KMS-11 (cell line): ENCODE measurements at regions not wholly inside any gene's neighbourhood (a gene's known extent, or its start where the extent isn't known, plus 50 kb on each side); places are given as distances from the start of the nearest gene placed in this dataset.

ENCODE experiments used
- H2AFZ ChIP-seq: fragments of 200-600 bp; sonication (generic); 2 replicates; pipeline ENCODE4 v1.6.1; 2016; ENCODE audit warnings: antibody characterized with exemption, mixed run types, low read depth
- H3K27ac ChIP-seq: fragments of 200-600 bp; sonication (generic); 2 replicates; pipeline ENCODE4 v1.6.1; 2016; ENCODE audit warnings: mild to moderate bottlenecking, mixed run types
- H3K27me3 ChIP-seq: fragments of 200-600 bp; sonication (generic); 2 replicates; pipeline ENCODE4 v1.6.1; 2017; ENCODE audit warnings: mild to moderate bottlenecking, low read depth, mixed run types, moderate library complexity; ENCODE audit not compliant: insufficient read depth
- H3K36me3 ChIP-seq: fragments of 200-600 bp; sonication (generic); 2 replicates; pipeline ENCODE4 v1.6.1; 2017; ENCODE audit warnings: mild to moderate bottlenecking, mixed run types; ENCODE audit not compliant: insufficient read depth
- H3K4me1 ChIP-seq: fragments of 200-600 bp; sonication (generic); 2 replicates; pipeline ENCODE4 v1.6.1; 2016; ENCODE audit warnings: mild to moderate bottlenecking, low read depth, mixed run types; ENCODE audit not compliant: poor library complexity, severe bottlenecking
- H3K4me2 ChIP-seq: fragments of 200-600 bp; sonication (generic); 2 replicates; pipeline ENCODE4 v1.7.0; 2016; ENCODE audit warnings: mild to moderate bottlenecking, mixed run types
- H3K4me3 ChIP-seq: fragments of 200-600 bp; sonication (generic); IDR thresholded peaks from 2 replicates; pipeline ENCODE4 v1.6.1; 2017; ENCODE audit warnings: low read depth, low read length, mixed read lengths; ENCODE audit not compliant: insufficient read depth
- H3K79me2 ChIP-seq: fragments of 200-600 bp; sonication (generic); 2 replicates; pipeline ENCODE4 v1.6.1; 2016; ENCODE audit warnings: low read depth, mixed run types; ENCODE audit not compliant: insufficient read depth
- H3K9ac ChIP-seq: fragments of 200-600 bp; sonication (generic); 2 replicates; pipeline ENCODE4 v1.6.1; 2016; ENCODE audit warnings: mild to moderate bottlenecking, mixed run types
- H4K20me1 ChIP-seq: fragments of 200-600 bp; sonication (generic); 2 replicates; pipeline ENCODE4 v1.6.1; 2016; ENCODE audit warnings: mild to moderate bottlenecking, mixed run types; ENCODE audit not compliant: insufficient read depth
- CTCF ChIP-seq: fragments of 200-600 bp; sonication (generic); conservative IDR thresholded peaks from 2 replicates; pipeline ENCODE4 v1.6.1; 2017; ENCODE audit warnings: low read depth, mild to moderate bottlenecking, antibody characterized with exemption, low read length, moderate library complexity, mixed read lengths

GRCh38 chr2:228556717-228557116 lies 375.2 kb upstream of the SPHKAP start:
- H3K4me1 ChIP-seq, result no peaks in the 10 kb centered on the region
- no peak overlapping the region for H3K27ac ChIP-seq
- TF ChIP-seq CTCF, result no peak
- no peaks in the 10 kb centered on the region for H4K20me1 ChIP-seq
- H3K27me3 ChIP-seq, result no peaks in the 10 kb centered on the region
- H2AFZ ChIP-seq, result no peak overlapping the region
- no peak overlapping the region for H3K9ac ChIP-seq
- no peak overlapping the region for H3K4me2 ChIP-seq
- no peaks in the 10 kb centered on the region for H3K36me3 ChIP-seq
- no peaks in the 10 kb centered on the region for H3K79me2 ChIP-seq
- H3K4me3 ChIP-seq, result no peak overlapping the region

DNA sequence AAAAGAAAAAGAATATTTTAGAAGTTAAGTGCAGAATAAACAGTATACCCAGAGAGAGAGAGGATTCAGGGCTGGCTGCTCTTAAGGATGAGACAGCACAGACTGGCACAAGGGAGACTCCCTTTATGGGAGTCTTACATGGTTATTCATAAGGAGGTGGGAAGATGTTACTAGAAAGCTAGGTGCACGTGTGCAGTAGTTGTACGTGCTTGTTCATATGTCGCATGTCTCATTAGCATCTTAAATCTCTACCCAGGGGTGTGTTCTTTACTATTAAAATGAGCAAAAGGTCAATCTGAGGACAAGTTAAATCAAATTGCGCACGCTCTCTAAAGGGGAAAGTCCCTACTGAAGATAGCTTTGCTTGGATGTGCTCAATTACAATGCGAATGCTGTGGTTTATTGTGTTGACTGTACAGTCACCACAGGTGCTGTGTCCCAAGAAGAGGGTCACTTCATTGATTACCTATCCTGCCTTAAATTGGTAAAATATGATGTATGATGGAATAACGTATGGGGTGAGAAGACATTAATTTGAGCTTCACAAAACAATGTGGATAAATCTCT lies 368.0 kb upstream of the SPHKAP start:
- no peaks in the 10 kb centered on the region for H4K20me1 ChIP-seq
- H3K79me2 ChIP-seq, result no peaks in the 10 kb centered on the region
- no peak for TF ChIP-seq CTCF
- H3K4me1 ChIP-seq, result no peaks in the 10 kb centered on the region
- H3K9ac ChIP-seq, result no peak overlapping the region
- no peaks in the 10 kb centered on the region for H3K36me3 ChIP-seq
- no peaks in the 10 kb centered on the region for H3K27me3 ChIP-seq
- H3K27ac ChIP-seq, result no peak overlapping the region
- H3K4me2 ChIP-seq, result no peak overlapping the region
- no peak overlapping the region for H3K4me3 ChIP-seq
- H2AFZ ChIP-seq, result no peak overlapping the region

DNA sequence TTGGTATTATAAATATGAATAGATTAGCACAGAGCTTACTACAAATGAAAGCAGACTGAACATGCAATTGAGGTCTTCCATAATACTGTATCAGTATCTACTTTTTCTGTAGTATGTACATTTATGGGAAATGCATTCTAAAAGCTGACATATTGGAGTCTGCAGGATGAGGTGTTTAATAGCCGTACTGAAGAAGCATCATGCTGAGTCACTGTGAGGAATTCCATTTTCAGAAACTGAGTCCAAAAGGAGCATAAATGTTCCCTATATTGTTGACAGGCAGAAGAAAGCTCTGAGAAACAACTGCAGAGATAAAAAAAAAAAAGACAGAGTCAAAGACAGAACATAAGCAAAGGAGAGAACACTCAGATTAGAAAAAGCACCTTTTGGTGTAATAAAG lies 366.7 kb upstream of the SPHKAP start:
- Histone ChIP-seq H3K4me1 (no peaks in the 10 kb centered on the region), H3K9ac (no peak overlapping the region), H3K4me2 (no peak overlapping the region), H3K36me3 (no peaks in the 10 kb centered on the region), H4K20me1 (no peaks in the 10 kb centered on the region), H3K27ac (no peak overlapping the region), H3K79me2 (no peaks in the 10 kb centered on the region), H2AFZ (no peak overlapping the region), H3K27me3 (no peaks in the 10 kb centered on the region), H3K4me3 (no peak overlapping the region)
- no peak for TF ChIP-seq CTCF

DNA sequence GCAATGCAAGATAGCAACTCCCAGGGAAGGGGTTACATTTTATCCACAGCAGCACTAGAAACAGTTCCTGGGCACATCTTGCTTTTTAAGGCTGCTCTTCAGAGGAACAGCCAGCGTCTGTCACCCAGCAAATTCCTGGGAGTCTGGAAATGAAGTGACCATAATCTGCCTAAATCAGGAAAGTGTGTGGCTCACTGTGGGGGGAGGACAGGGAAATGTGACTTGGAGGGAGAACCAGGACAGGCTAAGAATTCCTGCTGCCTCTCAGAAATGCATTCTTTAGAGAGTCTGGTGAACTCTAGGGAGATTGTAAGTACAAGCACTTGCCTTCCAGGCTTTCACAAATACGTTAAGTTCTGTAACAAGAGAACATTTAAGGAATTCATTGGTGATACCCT lies 364.3 kb upstream of the SPHKAP start:
- Histone ChIP-seq H3K36me3 (no peaks in the 10 kb centered on the region), H3K4me1 (no peaks in the 10 kb centered on the region), H2AFZ (no peak overlapping the region), H3K27ac (no peak overlapping the region), H3K27me3 (no peaks in the 10 kb centered on the region), H3K9ac (no peak overlapping the region), H3K4me2 (no peak overlapping the region), H4K20me1 (no peaks in the 10 kb centered on the region), H3K79me2 (no peaks in the 10 kb centered on the region), H3K4me3 (no peak overlapping the region)
- TF ChIP-seq CTCF, result no peak
